HG03469 (cell line): ENCODE measurements at regions not wholly inside any gene's neighbourhood (a gene's known extent, or its start where the extent isn't known, plus 50 kb on each side); places are given as distances from the start of the nearest gene placed in this dataset.

Source experiments
- ATAC-seq: cut with Tn5 transposase; IDR thresholded peaks from one replicate; pipeline ENCODE4 v1.9.1; 2021; ENCODE audit warnings: mild to moderate bottlenecking, moderate library complexity, moderate number of reproducible peaks; ENCODE audit not compliant: unreplicated experiment

DNA sequence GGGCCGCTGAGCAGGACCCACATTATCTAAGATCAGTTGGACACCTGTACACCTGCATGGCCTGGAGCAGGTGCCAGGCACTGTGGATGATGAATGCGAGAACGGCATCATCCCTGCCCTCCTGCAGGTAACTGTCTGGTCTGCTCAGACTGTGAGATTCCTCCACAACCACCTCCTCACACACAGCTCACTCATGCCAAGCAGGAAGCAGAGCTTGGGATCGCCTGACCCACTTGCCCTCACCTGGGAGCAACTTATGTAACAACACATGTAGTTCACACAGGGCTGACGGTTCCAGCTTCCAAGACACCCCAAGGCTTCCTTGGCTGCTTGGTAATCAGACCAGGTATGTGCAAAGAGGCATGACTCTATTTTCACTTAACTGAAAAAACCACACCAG lies 359.2 kb downstream of the PREX1 start:
- ATAC-seq, result no peak

DNA sequence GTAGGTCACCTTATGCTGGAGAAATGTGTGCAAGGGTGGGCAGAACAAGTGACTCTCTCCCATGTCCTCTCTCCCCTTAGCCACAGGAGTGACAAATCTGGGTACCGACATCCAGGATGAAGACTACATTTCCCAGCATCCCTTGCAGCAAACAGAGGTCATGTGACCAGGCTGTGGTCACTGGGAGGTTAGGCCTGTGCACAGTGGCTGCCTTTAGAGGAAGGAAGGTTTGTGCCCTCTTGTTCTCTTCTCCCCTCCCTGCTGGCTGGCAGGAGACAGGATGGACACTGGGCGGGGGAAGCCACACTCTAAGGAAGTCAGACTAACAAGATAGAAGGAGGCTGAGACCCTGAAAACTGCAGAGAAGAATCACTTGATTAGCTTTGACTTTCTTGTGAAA lies 360.2 kb downstream of the PREX1 start:
- ATAC-seq, result no peak

DNA sequence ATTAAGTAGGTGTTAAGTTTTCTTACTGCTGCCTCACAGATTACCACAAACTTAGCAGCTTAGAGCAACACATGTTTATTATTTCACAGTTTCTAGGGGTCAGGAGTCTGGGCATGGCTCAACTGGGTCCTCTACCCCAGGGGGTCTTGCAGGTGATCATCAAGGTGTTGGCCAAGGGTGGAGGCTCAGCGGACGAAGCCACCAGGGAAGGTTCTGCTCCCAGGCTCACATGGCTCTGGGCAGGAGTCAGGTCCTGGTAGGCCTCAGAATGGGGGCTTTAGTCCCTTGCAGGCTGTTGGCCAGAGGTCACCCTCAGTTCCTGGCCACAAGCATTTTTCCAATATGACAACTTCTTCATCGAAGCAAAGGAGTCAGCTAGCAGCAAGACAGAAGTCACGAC lies 362.5 kb downstream of the PREX1 start:
- ATAC-seq, result no peak

GRCh38 chr20:48463916-48464315 lies 363.9 kb downstream of the PREX1 start:
- no peak for ATAC-seq

DNA sequence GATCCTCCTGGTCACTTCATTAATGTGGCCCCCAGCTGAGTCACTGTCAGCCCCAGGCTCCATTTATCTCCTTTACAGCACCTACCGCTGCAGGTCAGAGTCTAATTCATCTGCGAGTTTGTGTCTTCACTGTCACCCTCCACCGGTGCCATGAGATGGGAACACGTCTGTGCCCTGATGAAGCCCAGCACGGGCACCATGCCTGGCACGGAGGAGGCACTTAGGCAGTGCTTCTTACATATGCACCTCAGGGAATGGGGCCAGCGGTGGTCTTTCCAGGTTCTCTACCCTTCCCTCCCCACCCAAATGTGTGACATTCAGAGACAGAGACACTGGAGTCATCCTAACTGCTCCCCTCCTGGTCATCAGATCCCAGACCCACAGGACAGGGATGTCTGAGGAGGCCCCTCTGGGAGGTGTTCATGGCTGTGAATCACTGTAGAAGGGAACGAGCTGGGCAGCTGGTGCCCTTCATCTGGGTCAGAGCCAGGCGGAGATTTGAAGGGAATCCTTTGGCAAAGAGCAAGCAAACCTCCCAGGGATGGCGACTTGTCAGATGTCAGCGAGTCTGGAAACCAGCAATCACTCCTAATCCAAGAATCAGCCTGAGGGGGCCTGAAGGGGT lies 364.6 kb downstream of the PREX1 start:
- no peak for ATAC-seq

- no peak for ATAC-seq
These were observed 366.1 kb downstream of the PREX1 start for GRCh38 chr20:48461735-48462119.

DNA sequence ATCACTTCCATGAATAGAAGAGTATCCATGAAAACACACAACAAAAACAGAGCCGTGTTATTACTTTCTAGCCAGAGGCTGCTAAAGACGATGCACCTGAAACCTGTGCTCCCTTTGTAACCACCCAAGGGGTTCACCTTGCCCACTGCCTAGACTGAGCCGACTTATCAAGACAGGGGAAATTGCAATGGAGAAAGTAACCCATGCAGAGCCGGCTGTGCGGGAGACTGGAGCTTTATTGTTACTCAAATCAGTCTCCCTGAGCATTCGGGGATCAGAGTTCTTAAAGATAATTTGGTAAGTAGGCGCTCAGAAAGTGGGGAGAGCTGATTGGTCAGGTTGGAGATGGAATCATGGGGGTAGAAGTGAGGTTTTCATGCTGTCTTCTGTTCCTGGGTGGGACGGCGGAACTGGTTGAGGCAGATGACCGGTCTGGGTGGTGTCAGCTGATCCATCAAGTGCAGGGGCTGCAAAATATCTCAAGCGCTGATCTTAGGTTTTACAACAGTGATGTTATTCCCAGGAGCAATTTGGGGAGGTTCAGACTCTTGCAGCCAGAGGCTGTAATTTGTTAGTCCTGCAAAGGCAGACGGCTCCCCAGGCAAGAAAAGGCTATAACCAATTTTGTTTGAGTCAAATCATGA lies 366.6 kb downstream of the PREX1 start:
- no peak for ATAC-seq

DNA sequence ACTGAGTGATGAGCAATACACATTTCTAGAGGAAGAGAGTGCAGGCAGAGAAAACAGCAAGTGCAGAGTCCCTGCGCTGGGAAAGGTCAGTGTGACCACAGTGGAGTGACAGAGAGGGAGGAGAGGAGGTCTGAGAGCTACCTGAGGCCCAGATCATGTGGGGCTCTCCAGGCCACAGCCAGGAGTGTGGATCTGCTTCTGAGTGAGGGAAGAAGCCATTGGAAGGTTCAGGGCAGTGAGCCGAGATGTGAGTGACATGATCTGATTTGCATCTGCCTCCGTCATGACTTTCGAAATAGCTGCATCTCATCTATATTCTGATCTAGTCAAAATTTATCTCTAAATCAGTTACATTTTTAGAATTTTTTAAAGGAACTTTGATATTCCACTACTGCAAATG lies 367.1 kb downstream of the PREX1 start:
- ATAC-seq, result no peak

- no peak for ATAC-seq
These were observed 367.9 kb downstream of the PREX1 start for GRCh38 chr20:48459722-48460395.

DNA sequence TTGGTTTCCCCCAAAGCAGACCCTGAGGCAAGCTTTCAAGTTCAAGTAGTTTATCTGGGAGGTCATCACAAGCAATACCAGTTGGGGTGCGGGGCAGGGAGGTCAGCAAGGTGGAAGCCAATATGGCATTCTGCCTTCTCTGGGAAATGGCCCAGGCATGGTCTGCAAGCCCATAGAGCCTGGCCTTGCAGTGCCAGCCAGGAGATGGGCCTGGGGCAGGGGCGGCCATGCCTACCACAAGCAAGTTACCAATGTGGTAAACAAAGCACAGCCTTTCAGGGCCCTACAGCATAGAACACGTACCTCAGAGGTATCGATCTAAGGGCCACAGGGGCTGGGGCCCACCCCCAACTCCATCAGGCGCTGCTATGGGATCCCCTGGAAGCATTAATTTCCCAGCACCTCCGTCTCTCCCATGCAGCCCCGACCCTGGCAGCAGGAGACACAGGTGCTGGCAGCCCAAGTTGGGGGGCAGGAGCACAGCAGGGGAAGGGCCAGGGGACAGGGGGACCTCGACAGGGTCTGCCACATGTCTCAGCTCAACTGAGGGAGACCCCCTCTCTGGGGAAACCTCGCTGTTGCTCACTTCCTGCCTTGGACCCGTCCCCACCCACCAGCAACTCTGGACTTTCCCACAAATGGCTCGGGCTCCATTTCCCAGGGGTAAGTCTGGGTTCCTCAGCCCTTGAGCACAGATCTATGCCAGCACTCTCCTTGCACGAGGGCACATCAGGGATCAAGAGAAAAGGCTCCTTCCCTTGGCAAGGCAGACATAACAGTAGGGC lies 369.0 kb downstream of the PREX1 start:
- ATAC-seq, result no peak

GRCh38 chr20:48458003-48458377 lies 369.8 kb downstream of the PREX1 start:
- ATAC-seq, result no peak

- ATAC-seq, result no peak
These were observed 370.4 kb downstream of the PREX1 start for GRCh38 chr20:48457193-48458002.

DNA sequence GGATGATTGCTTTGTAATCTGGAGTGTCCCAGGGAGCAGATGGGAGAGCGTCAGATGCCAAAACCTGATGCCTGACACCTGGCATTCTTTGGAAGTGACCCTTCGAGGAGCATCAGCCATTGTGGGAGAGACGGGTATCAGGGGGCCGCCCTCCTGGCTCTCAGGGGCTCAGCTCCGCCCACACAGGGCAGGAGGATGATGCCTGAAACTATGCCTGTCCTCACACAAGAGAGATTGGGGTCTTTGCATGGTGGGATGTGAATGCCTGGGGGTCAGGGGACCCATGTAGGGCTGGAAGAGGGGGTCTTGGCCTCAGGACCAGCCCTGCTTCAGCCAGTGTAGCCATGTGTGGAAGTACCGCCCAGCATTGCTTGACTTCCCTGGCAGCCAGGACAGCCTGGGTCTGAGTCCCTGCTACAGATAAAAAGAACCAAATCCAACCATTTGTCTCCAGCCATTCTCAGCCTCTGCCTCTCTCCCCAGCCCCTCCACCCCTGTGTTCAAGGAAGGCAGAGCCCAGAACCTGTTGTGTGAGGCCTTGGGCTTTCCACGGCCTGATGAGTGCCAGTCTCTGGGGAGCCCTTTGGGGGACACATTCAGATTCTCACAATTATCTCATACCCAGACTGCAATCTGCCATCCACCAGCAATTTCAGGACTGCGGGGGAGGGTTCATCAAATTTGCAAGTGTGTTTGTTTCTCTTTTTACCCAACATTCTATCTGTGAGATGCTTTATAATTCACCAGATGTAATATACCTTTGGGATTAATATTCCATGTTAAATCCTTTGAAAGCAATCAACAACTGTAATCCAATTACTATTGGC lies 371.2 kb downstream of the PREX1 start:
- ATAC-seq, result no peak

DNA sequence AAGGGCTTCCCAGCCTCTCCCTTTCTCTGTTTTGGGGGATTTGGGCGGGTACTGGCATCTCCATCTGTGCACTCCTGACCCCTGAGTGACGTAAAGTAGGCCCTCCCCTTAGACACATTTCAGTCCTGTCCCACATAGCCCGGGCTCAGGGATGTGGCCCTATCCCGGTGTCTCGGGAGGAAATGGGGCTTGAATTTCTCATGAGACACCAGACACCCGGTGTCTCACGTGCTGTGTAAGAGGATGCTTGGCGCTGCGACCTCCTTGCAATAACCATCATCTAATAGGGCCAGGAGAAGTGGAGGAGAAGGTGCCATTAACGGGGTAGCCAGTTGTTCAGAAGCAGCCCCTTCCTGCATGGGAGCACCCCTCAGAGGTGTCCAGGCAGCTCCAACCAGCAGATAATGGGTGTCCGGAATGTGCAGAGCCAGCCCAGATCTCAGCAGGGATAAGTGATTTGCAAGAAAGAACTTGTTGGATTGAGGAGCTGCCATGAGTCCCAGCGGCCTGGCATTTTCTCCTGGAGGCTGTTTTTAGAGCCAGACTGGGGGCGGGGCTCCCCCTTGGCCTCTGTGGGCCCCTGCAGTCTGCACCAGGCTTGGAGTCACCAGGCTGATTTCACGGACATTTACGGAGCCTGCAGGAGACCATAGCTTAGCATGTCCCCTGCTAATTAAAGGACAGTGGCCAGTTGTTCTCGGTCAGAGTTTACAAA lies 372.0 kb downstream of the PREX1 start:
- ATAC-seq, result no peak

DNA sequence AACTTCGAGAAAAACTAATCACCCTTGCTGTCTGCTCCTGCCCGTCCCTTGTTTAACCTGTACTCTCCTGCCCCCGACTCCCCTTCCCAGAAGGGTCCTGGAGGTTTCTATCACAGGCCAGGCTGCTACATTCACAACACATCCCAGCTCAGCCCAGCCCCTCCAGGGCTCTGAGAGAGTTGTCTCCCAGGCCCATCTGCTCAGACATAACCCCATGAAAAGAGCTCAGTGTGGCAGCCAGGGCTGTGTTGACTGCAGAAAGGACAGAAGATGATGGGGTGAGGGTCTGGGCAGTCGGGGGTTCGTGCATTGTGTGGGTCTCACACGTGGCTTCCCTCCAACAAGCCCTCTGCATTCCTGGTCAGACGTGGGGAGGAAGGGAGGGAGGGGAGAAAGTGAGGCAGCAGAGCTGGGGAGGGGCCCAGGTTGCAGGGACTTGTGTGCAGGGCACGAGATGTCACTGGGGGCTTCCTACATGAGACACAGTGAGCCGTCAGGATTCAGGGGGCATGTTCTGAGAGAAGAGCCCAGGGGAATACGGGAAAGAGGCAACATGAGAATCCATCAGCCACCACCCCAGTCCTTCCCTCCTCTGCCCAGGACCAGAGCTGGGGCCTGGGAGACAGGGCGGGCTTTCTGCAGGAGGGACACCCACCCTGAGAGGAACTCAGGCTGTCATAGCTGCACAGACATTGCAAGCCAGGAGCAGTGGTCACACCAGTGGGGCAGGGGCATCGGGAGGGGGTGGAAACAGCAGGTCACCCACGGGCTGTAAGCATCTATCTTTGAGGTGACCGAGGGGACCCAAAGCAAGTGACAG lies 372.9 kb downstream of the PREX1 start:
- no peak for ATAC-seq

DNA sequence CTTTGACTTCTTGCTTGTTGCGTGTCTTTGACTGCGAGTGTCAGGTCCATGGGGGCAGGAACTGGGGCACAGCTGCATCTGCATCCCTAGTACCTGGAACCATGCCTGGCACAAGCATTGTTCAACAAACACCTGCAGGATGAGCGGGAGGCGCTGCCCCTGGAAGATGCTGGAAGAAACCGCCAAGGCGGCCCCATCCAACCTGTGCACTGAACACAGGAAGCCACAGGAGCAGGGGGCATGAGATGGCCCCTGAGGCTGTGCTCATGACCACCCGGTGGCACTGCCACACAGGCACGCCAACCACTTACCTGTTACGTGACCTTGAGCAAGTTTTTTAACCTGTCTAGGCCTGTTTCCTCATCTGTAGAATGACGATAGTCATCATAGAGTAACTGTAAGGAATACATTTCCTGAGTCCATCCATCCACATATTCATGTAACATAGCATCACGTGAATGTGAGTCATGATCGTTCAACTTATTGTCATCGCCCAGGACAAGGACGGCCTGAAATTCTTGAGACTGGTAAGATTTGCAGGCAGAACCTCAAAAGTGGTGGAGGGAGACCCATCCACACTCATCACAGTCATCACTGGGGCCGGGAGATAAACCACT lies 374.2 kb downstream of the PREX1 start:
- no peak for ATAC-seq

- no peak for ATAC-seq
These were observed 376.4 kb downstream of the PREX1 start for GRCh38 chr20:48451401-48451800.
